ENCODE measurements at regions not wholly inside any gene's neighbourhood (a gene's known extent, or its start where the extent isn't known, plus 50 kb on each side); places are given as distances from the start of the nearest gene placed in this dataset.

DNA sequence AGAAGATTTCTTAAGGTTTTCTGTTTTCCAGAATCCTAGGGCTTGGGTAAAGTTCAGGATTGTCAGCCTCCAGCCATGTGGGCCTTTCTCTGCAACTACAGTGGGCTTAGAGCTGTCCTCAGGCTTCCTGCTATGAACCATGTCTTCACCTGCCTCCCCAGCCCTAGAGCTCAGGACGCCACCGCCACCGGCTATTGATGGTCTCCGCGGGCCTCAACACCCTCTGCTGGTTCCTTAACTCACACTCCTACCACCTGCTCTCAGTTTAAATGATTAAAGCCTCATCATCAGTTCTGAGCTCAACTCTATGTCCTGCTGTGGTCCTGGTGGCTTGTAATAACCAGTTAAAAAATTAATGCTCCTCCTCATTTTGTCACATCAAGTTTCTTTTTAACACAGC is 221.0 kb downstream of the EFNB2 start:
- no peak overlapping the region for H3K4me3 ChIP-seq
- H3K27ac ChIP-seq = no peak overlapping the region

DNA sequence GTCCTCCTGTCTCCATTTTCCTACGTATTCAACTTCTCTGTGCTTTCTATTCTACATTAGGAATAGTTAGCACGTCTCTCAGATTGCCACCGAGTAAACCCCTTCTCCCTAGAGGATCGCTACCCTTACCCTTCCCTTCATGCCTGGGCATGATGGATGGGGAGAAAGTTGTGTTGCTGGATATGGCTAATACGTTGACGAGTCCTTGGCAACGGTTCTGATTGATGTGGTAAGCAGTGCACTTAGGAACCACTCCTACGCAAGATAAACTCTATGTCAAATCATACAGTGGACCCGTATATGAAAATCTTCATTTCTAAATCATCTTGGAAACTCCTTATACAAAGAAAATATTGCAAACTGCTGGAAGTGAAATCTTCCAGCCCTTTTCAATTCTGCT is 224.5 kb downstream of the EFNB2 start:
- Histone ChIP-seq H3K4me3 (no peak overlapping the region), H3K27ac (no peak overlapping the region)

DNA sequence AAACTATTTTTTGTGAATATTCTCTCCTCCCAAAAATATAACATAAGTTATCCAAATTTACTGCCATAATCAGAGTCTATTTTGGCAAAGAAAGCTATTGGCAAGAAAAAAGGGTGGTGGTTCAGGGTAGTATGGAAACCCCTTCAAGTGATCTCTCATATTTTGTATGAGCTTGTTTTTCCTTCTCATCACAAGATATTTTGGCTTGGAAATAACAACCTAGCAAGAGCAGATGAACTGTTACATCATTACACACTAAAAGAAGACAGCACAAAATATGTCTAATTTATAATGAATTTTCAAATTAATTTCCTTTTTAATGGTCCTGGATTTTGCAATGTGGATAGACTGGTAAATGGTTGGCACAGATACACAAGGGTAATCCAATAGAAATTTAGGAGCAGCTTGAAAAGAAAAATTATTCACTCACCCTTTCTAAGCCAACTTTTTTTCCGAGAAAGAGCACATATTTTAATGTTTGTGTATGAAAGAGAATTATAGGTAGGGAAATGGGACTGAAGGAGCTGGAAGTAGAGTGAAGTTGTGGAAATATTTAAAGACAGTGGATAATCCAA is 225.1 kb downstream of the EFNB2 start:
- no peak overlapping the region for H3K4me3 ChIP-seq
- H3K27ac ChIP-seq = no peak overlapping the region

DNA sequence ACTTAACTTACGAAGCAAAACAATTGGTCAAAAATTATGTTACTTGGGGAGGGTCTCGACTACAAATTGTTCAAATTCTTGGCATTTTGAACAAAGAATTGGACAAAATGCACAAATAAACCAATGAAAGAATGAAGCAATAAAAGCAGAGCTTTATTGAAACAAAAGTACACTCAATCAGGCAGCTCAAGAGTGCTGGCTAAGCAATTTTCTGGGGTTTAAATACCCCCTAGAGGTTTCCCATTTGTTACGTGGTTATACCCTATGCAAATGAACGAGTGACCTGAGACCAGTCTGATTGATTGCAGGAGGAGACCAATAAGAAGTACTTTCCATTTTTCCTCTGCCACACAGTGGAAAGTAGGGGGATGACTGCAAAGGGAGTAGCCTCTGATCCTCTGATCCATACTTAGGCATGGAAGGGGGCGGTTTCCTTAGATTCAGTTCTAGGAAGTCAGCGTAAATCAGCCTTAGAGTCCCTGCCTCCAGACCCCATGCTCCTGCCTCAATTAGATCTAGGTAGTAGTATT is 228.6 kb downstream of the EFNB2 start:
- H3K4me3 ChIP-seq = no peak overlapping the region
- no peak overlapping the region for H3K27ac ChIP-seq

DNA sequence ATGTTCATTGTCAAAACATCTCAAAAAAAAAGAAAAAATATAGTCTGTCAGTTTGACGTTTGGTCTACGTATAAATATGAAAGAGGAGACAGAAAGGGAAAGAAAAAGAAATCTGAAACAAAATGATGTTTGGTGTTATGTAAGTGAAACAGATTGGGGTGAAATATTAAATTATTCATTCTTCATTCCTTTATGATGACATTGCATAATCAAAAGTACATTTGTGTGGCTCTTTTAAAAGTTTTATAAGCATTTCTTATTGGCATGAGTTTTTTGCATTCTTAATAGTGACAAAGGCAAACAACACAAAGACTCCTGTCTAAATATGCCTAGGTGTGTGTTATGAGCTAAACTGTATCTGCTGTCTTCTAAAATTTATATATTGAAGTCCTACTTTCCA is 232.6 kb downstream of the EFNB2 start:
- H3K4me3 ChIP-seq = no peak overlapping the region
- no peak overlapping the region for H3K27ac ChIP-seq

DNA sequence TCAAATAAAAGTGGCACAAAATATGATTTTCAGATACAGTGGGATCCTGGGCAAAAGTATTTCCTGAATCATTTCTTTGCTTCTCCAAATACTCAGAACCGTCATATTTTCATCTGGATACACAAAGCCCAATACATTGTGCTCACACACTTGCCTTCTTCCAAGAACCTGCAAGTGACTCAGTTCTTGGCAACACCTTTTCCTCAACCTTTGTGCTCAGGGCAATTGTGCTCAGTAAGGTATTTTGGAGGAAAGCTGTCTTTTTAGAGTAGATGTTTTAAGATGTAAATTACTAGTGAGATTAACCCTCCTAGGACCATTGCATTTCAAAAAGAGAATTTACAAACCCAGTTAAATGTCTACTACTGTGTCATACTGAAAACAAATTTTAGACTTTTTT is 233.5 kb downstream of the EFNB2 start:
- H3K4me3 ChIP-seq = no peak overlapping the region
- no peak overlapping the region for H3K27ac ChIP-seq

DNA sequence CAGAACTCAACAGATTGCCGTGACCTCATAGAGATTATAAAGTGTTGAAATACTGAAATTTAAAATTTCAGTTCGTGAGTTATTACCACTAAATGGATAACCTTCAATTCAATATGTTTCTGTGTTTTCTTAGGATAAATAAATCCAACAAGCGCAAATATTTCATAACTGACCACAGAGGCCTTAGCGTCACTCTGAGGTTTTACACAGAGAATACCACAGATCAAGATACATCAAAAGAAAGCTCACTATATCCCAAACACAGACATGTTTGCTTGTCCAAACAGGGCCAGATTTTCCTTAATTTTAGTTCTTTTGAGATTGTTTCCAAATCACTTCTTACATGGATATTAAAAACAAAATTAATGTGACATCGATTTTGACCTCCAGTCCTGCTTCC is 235.8 kb downstream of the EFNB2 start:
- H3K27ac ChIP-seq = no peak overlapping the region
- H3K4me3 ChIP-seq = no peak overlapping the region

DNA sequence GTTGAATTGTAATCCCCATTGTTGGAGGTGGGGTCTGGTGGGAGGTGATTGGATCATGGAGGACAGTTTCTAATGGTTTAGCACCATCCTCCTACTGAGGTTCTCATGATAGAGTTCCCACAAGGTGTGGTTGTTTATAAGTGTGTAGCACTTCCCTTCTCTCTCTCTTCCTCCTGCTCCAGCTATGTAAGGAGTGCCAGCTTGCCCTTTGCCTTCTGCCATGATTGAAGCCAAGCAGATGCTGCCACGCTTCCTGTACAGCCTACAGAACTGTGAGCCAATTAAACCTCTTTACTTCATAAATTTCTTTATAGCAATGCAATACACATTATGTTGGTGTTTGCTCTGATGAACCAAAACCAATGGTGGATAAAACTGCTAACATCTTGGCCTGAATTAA is 238.2 kb downstream of the EFNB2 start:
- Histone ChIP-seq H3K4me3 (no peak overlapping the region), H3K27ac (no peak overlapping the region)

DNA sequence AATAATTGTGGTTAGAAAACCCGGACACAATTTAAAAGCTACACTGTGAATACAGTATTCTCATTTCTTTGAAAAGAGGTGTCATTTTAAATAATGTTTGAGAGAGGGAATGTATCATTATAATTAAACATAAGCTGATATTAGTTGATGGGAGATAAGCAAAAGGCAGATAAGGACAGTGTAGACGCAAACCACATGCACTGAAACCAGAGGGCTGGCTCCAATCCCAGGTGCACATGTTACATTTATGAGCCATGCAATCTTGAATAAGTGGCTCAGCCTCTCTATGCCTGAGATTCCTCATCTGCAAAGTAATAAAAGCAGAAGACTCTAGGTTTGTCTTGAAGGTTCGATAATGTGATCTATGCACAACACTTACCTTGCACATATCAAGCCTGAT is 238.7 kb downstream of the EFNB2 start:
- Histone ChIP-seq H3K4me3 (no peak overlapping the region), H3K27ac (no peak overlapping the region)

DNA sequence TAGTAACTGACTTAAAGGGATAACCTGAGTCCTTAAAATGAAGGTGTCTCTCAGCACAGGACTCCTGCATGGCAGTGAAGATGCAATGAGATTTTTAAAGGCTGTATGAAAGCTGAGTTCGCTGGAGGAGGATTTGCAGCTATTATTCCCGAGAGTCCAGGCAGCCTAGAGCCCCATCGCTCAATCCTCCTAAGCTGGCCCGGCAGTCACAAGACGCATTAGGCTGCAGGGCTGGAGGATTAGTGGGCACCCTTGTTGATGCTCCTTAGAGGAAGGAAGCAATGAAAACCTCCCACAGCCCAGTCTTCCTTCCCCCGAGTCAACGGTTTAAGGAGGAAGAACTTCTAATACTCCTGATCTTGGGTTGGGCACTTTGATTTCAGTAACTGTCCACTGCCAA is 239.5 kb downstream of the EFNB2 start:
- H3K27ac ChIP-seq = no peak overlapping the region
- no peak overlapping the region for H3K4me3 ChIP-seq

DNA sequence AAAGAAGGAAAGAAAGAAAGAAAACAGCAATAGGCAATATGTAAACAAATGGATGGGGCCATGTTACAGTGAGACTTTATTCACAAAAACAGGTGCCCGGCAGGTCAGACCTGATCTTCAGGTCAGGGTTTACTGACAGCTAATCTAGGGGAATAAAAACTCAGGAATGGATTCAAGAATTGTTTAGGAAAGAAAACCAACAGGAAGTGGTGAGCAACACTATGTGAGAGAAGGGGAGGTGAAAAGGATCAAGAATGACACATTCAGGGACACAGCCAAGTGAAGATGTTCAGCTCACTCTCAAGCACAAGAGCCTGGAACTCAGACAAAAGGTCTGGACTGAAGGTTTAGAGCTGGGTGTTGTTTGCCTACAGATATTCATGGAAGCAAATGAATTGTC is 244.5 kb downstream of the EFNB2 start:
- no peak overlapping the region for H3K4me3 ChIP-seq
- H3K27ac ChIP-seq = no peak overlapping the region

DNA sequence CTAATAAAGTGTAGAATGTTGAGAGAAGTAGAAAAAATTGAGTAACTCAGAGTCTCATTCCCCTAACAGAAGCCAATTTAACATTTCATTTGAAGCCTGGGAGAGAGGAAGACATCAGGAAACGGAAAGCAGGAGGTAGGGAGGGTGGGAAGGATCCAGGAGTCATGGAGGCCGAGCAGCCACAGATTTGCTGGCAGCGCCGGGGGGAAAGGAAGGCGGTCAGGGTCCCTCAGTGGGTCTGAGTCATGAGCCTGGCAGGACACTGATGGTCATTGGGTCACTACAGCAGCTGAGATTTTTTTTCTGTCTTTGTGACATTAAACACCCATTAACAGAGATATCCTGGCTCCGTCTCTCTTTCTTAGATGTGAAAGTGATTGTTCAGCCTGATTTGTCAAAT is 248.1 kb downstream of the EFNB2 start:
- Histone ChIP-seq H3K27ac (no peak overlapping the region), H3K4me3 (no peak overlapping the region)

DNA sequence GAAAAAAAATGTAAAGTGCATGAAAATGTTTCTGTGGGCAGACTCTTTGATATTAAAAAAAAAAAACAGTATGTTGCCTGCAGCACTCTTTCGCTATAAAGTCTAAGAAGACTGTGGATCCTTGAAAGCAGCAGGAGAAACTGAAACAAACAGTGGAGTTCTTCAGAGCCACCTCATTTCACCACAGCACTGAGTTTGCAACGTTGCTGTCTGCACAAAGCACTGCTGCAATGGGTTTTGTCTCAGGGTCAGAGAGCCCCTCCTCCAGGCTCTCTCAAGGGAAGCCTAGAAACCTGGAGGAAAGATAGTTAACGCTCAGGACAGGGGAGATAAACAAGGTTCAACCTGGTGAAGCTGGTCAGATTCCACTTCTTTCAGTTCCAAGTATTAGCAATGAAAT is 248.7 kb downstream of the EFNB2 start:
- Histone ChIP-seq H3K4me3 (no peak overlapping the region), H3K27ac (no peak overlapping the region)

DNA sequence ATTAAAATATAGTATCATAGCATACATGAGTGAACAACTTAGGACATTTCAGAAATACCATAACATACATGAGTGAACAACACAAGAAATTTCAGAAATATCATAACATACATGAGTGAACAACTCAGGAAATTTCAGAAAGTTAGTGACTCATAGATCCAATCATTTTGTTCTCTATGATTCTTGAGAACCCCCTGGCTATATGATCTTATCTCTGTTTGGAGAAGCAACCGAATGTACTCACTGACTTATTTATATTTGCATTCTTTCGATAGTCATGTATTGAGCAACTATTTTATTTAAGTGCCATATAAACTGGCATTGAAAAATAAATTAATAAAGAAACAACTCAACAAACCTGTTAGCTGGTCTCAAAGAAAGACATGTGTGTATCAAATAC is 251.1 kb downstream of the EFNB2 start:
- H3K27ac ChIP-seq = no peak overlapping the region

DNA sequence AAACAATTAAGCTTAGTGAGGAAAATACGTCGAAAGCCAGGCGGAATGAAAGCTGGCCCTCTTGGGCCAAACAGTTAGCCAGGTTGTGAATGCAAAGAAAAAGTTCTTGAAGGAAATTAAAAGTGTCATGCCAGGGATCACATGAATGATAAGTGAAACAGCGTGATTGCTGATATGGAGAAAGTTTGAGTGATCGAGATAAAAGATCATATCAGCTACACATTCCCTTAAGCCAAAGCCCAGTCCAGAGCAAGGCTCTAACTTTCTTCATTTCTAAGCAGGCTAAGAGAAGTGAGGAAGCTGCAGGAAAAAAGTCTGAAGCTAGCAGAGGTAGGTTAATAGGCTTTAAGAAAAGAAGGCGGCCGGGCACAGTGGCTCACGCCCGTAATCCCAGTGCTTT is 254.0 kb downstream of the EFNB2 start:
- no peak overlapping the region for H3K27ac ChIP-seq
- H3K4me3 ChIP-seq = no peak overlapping the region

More for the DNA sequence above, 251.1 kb downstream of the EFNB2 start:
- no peak overlapping the region for H3K4me3 ChIP-seq

DNA sequence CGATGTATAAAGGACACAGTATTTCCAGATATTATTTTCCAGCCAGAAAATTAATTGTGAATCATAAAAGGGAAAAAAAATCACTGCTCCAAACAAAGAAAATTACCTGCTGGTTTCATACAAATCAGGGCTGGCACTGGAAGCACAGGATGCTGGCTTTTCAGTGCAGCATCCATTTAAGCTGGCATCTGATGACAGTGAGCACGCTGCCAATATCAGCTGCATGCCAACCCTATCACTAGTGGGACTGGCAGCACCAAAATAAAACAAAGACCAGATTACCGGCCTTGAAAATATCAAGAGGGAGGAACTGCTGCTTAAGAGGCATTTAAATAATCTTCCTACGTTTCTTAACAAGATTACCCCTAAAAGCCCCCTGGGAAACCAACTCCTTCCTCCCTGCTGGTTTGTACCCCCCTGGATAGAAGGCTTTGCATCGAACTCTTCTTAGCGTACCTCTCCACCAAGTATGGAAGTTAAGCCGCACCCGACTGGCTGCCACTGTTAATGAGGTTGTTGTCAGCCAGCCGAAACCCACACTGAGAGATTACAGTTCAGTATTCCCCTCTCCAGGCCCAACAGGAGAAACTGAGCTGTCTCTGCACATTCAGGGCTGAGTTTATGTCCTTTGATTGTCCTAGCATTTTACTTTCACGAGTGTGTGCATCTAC is 257.8 kb downstream of the EFNB2 start:
- no peak overlapping the region for H3K27ac ChIP-seq
- no peak overlapping the region for H3K4me3 ChIP-seq

DNA sequence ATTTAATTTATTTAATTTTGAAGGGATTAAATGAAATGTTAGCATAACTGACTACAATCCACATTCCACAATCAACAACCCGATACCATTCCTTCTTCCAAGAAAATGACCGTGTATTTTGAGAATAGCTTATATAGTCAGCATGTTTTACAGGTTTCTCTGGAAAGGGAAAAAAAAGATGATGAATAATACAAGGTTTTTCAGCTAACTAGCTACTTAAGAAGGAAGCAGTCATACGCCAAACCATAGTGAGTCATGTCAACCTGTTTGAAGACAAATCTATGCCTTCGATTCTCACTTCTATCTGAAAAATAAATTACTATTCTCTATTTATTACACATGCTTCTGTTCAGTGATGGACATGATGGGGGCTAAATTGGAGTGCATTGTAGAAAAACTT is 258.6 kb downstream of the EFNB2 start:
- H3K27ac ChIP-seq = no peak overlapping the region
- no peak overlapping the region for H3K4me3 ChIP-seq

DNA sequence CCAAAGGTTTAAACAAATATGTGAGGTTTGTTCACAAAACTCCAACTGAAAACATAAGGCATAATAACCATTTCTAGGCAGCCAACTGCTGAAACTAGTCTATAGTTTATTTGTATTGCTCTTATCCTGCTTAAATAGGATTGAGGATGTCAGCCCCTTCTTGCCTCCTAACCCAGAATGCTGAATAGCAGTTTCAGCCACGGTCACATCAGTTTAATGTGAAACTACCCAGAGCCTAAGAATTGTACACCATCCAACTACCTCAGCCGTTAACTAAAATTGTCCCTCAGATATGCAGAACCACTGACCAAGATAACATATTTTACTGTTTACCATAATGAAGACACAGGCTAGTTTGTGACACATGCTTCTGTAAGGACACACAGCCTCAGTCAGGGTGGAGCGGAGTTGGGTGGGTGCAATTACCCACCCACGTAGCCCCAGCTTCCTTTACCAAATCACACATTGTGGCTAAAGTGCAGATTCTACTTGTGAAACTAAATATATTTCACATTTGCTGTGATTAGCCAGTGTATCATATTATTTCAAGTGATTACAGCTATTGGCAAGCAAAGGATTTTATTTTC is 259.9 kb downstream of the EFNB2 start:
- no peak overlapping the region for H3K27ac ChIP-seq
- H3K4me3 ChIP-seq = no peak overlapping the region

DNA sequence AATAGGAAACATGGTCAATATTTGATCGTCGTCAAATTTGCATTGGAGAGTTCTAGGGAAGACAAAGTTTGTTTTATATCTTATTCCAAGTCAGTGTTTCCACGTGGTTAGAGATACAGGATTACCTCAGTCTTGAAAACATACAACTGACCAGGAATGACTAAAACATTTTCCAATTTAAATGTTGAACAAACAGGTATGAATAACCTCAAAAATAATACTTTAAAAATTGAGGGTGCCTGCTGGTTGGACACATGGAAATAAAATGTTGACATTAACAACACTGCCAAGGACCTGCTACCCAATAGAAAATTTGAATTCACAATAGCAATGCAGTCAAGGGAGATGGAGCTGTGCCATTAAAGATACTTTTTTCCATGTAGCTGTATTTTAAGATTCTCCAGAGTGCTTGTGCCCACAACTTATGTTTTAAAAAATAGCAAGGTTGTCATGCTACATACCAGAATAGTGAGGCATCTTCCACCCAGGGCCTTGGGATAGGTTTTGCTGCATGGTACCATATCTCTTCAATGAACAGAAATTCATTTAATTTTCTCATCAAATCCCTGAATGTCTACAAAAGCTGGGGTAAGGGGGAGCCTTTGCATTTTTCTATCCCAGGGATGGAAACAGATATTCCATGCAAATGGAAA is 260.8 kb downstream of the EFNB2 start:
- H3K4me3 ChIP-seq = no peak overlapping the region
- H3K27ac ChIP-seq = no peak overlapping the region

DNA sequence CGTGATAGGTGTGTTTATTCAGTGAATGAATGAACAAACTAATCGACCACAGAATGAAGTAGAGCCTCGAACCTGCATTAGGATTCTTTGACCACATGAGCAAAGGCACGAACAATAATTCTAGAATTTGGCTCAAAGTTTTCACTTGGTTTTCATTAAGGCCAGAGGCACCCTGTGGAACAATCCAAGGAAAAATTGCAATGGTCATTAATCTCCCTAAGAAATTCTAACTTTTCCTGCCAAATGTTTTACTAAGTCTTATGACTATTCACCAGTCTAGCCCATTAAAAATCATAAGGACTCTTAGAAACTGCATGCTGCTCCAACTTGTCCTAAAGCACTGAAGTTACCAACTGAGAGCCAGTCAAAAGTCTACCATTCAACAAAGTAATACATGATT is 271.7 kb downstream of the EFNB2 start:
- Histone ChIP-seq H3K4me3 (no peak overlapping the region), H3K27ac (no peak overlapping the region)

DNA sequence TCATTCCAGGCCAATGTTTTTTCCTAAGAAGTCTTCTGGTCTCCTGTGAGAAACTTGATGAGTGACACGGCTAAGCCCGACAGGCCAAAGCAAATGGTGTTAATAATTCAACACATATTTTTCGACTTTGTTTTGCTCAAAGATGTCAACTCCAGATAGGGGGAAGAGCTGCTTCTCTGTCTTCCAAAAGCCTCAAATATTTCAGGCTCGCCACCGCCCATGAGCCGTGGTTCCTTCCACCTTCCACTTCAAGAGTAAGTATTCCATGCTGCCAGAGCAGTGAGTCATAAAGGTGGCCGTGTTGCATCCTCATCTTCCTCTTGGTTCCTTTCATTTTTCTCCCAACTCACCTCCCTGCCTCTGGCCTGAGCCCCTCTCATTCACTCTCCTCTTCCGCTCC is 272.6 kb downstream of the EFNB2 start:
- Histone ChIP-seq H3K4me3 (no peak overlapping the region), H3K27ac (no peak overlapping the region)
